Endothelial cell of umbilical vein (primary cell): ENCODE measurements at regions not wholly inside any gene's neighbourhood (a gene's known extent, or its start where the extent isn't known, plus 50 kb on each side); places are given as distances from the start of the nearest gene placed in this dataset.

Source experiments
- BruUV-seq: library from RNA; stranded (reverse); fragments of 400-500 nt; replicated peaks from 2 replicates; lab custom pipeline; 2021; lab: Mats Ljungman, UMichigan
- CTCF ChIA-PET: fragments of 300-600, 350-600 bp; sonication (Branson Sonifier 250); formaldehyde crosslinking; loops from one replicate; lab custom pipeline; 2021; ENCODE audit warnings: antibody characterized with exemption, inconsistent platforms; lab: Charles Lee
- POLR2A ChIA-PET: fragments of 300-600, 350-600 bp; sonication (Branson Sonifier 250); formaldehyde crosslinking; loops from one replicate; lab custom pipeline; 2021; ENCODE audit warnings: antibody characterized with exemption, inconsistent platforms; lab: Charles Lee
- DNase-seq: peaks from one replicate; pipeline ENCODE4 v3.0.0-alpha.2; 2011; ENCODE audit warnings: low read depth, low spot score
- FAIRE-seq: peaks from 2 replicates; lab custom pipeline; 2011; peaks lifted over from hg19 to GRCh38; lab: Jason Lieb, UNC
- H2AFZ ChIP-seq: 2 replicates; pipeline ENCODE4 v1.6.0; 2012; ENCODE audit warnings: low read depth, low read length, control low read depth, inconsistent platforms
- H3K27ac ChIP-seq: 2 replicates; pipeline ENCODE4 v1.5.1; 2011; ENCODE audit warnings: low read depth, mild to moderate bottlenecking, control low read depth, low read length, moderate library complexity; ENCODE audit not compliant: insufficient read depth
- H3K27me3 ChIP-seq, 2 experiments: 2 replicates each; pipeline versions ENCODE4 v1.6.0 to v1.6.1; 2011; ENCODE audit warnings: low read length in 2 of 2, mixed read lengths in 1 of 2; ENCODE audit not compliant: control insufficient read depth in 2 of 2, insufficient read depth in 2 of 2
- H3K36me3 ChIP-seq, 2 experiments: 2 replicates in 1 of 2; 3 replicates in 1 of 2; pipeline ENCODE4 v1.5.1; 2011; ENCODE audit warnings: low read length in 2 of 2, mild to moderate bottlenecking in 1 of 2, moderate library complexity in 1 of 2; ENCODE audit not compliant: control insufficient read depth in 2 of 2, insufficient read depth in 2 of 2; ENCODE audit errors: extremely low read depth in 1 of 2
- H3K4me1 ChIP-seq: 3 replicates; pipeline ENCODE4 v1.5.1; 2011; ENCODE audit warnings: mild to moderate bottlenecking, low read length; ENCODE audit not compliant: control insufficient read depth, insufficient read depth; ENCODE audit errors: extremely low read depth
- H3K4me2 ChIP-seq: 2 replicates; pipeline ENCODE4 v1.6.1; 2011; ENCODE audit warnings: low read length, control low read depth, mixed read lengths; ENCODE audit not compliant: insufficient read depth
- H3K4me3 ChIP-seq, 3 experiments: fragments of 200-600 bp in 1 of 3; sonication (generic), shearing (Covaris generic) in 1 of 3; replicated peaks in 1 of 3; 2 replicates each; pipeline ENCODE4 v1.5.1; 2011 to 2016; ENCODE audit warnings: control low read depth in 3 of 3, low read length in 3 of 3, mild to moderate bottlenecking in 2 of 3, inconsistent platforms in 1 of 3, low read depth in 1 of 3, moderate library complexity in 1 of 3; ENCODE audit not compliant: insufficient read depth in 1 of 3
- H3K79me2 ChIP-seq: 2 replicates; pipeline ENCODE4 v1.6.0; 2012; ENCODE audit warnings: low read length, inconsistent platforms; ENCODE audit not compliant: control insufficient read depth, insufficient read depth
- H3K9ac ChIP-seq: replicated peaks from 2 replicates; pipeline ENCODE3; 2011; ENCODE audit warnings: low read length, control low read depth; ENCODE audit not compliant: insufficient read depth; ENCODE audit errors: extremely low read depth
- H3K9me1 ChIP-seq: replicated peaks from 3 replicates; pipeline ENCODE4 v1.6.0; 2011; ENCODE audit warnings: mild to moderate bottlenecking, low read length; ENCODE audit not compliant: control insufficient read depth, insufficient read depth; ENCODE audit errors: extremely low read depth
- H3K9me3 ChIP-seq: replicated peaks from 2 replicates; pipeline ENCODE4 v1.5.1; 2012; ENCODE audit warnings: low read length, inconsistent platforms; ENCODE audit not compliant: control insufficient read depth, insufficient read depth
- H4K20me1 ChIP-seq: replicated peaks from 2 replicates; pipeline ENCODE3; 2011; ENCODE audit warnings: mild to moderate bottlenecking, low read length; ENCODE audit not compliant: control insufficient read depth, insufficient read depth; ENCODE audit errors: extremely low read depth
- CTCF ChIP-seq, 2 donors: IDR thresholded peaks; 1 replicate in 1 of 2; 2 replicates in 1 of 2; pipeline ENCODE4 v1.5.1; 2011; ENCODE audit warnings: low read length in 2 of 2, mild to moderate bottlenecking in 2 of 2, moderate library complexity in 2 of 2, control low read depth in 1 of 2, inconsistent platforms in 1 of 2, low read depth in 1 of 2; ENCODE audit not compliant: insufficient read depth in 1 of 2; ENCODE audit errors: extremely low read depth in 1 of 2
- EZH2 ChIP-seq: IDR thresholded peaks from 2 replicates; pipeline ENCODE4 v1.6.1; 2012; ENCODE audit warnings: borderline replicate concordance, low read depth, mild to moderate bottlenecking, moderate library complexity, low read length, inconsistent platforms; ENCODE audit not compliant: severe bottlenecking
- FOS ChIP-seq: IDR thresholded peaks from 2 replicates; pipeline ENCODE4 v1.6.1; 2011; ENCODE audit warnings: mild to moderate bottlenecking, low read length, moderate library complexity, borderline replicate concordance; ENCODE audit not compliant: insufficient read depth
- GATA2 ChIP-seq: IDR thresholded peaks from 2 replicates; pipeline ENCODE4 v1.7.0; 2011; ENCODE audit warnings: low read depth, mild to moderate bottlenecking, moderate library complexity, mixed read lengths, low read length; ENCODE audit not compliant: insufficient read length, insufficient read depth
- JUN ChIP-seq: IDR thresholded peaks from 2 replicates; pipeline ENCODE4 v1.6.1; 2011; ENCODE audit warnings: borderline replicate concordance, low read depth; ENCODE audit not compliant: insufficient read length, insufficient read depth
- MAX ChIP-seq: IDR thresholded peaks from 2 replicates; pipeline ENCODE4 v1.6.1; 2011; ENCODE audit not compliant: insufficient read depth, insufficient read length
- MYC ChIP-seq: IDR thresholded peaks from one replicate; pipeline ENCODE4 v1.6.1; 2011; ENCODE audit warnings: mild to moderate bottlenecking, low read depth, low read length
- POLR2A ChIP-seq: IDR thresholded peaks from 2 replicates; pipeline ENCODE4 v1.6.1; 2012; ENCODE audit warnings: low read depth, mild to moderate bottlenecking, control low read depth, low read length
- POLR2AphosphoS5 ChIP-seq: IDR thresholded peaks from 2 replicates; pipeline ENCODE4 v1.6.1; 2012; ENCODE audit warnings: low read depth, mild to moderate bottlenecking, control low read depth, low read length, moderate library complexity; ENCODE audit not compliant: insufficient read depth
- dilution Hi-C: fragments of 300-500 bp; cut with MboI; formaldehyde crosslinking; loops from one replicate; pipeline ENCODE4 v1.15.0; 2019; ENCODE audit warnings: low sequenced_read_pairs; ENCODE audit not compliant: extremely low pct_ligation_motif_present
- intact Hi-C: fragments of 100-400 bp; cut with micrococcal nuclease; formaldehyde crosslinking; loops from one replicate; pipeline ENCODE4 v1.10.0; 2022

GRCh38 chr15:93557696-93558095 is 468.7 kb upstream of the RGMA start:
- H3K9ac ChIP-seq = no peak overlapping the region
- ChIA-PET CTCF (no interaction called here), POLR2A (no interaction called here)
- dilution Hi-C loops = no loop called here
- no peaks in the 10 kb centered on the region for H3K9me1 ChIP-seq
- no peaks in the 10 kb centered on the region for H3K36me3 ChIP-seq
- BruUV-seq = no TSS peak
- no peaks in the 10 kb centered on the region for H3K79me2 ChIP-seq
- H3K4me2 ChIP-seq = no peak overlapping the region
- H4K20me1 ChIP-seq = no peaks in the 10 kb centered on the region
- no peaks in the 10 kb centered on the region for H3K4me1 ChIP-seq
- H3K27ac ChIP-seq = no peak overlapping the region
- no peak for FAIRE-seq
- peaks cover 9% of the 10 kb centered on the region for H3K9me3 ChIP-seq
- H3K4me3 ChIP-seq = no peak overlapping the region
- DNase-seq = no peak
- no peak for TF ChIP-seq EZH2
- no peak for TF ChIP-seq MYC
- no peak for TF ChIP-seq GATA2
- TF ChIP-seq POLR2AphosphoS5 = no peak
- no peak for TF ChIP-seq FOS
- no peak for TF ChIP-seq MAX
- no peak for TF ChIP-seq POLR2A
- TF ChIP-seq CTCF (IDR thresholded peaks at IDR 0.05; ENCODE audit: extremely low read depth in 1 of 2, insufficient read depth in 1 of 2, low read depth in 1 of 2, low read length in 2 of 2) = no peak
- TF ChIP-seq JUN = no peak
- no peak overlapping the region for H2AFZ ChIP-seq
- intact Hi-C loops = no loop called here
- H3K27me3 ChIP-seq = no peaks in the 10 kb centered on the region
